ENCODE measurements at regions not wholly inside any gene's neighbourhood (a gene's known extent, or its start where the extent isn't known, plus 50 kb on each side); places are given as distances from the start of the nearest gene placed in this dataset.

DNA sequence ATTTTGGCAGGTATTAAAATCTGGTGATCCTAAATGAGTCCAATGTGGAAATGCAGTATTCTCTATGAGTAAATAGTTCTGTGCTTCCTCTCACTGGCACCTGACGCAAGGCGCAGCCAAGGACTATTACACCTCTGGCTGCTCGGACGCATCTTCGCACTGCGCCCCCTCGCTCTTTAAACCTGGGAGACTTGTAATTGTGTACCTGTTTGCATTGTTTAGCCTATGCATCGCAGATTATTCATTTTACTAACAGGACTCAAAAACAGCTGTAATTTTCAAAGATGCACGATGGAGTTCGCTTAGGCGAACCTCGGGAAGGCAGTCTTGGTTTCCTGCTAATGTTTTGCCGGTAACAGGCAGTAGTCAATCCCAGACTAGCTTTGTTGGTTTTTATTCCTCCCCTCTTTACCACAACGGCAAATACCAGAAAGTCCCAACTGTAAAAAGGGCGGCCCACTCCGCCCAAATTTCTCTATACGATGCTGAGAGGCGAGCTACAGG is 113.2 kb downstream of the KCNRG start:
- TF ChIP-seq, protein P1, sequence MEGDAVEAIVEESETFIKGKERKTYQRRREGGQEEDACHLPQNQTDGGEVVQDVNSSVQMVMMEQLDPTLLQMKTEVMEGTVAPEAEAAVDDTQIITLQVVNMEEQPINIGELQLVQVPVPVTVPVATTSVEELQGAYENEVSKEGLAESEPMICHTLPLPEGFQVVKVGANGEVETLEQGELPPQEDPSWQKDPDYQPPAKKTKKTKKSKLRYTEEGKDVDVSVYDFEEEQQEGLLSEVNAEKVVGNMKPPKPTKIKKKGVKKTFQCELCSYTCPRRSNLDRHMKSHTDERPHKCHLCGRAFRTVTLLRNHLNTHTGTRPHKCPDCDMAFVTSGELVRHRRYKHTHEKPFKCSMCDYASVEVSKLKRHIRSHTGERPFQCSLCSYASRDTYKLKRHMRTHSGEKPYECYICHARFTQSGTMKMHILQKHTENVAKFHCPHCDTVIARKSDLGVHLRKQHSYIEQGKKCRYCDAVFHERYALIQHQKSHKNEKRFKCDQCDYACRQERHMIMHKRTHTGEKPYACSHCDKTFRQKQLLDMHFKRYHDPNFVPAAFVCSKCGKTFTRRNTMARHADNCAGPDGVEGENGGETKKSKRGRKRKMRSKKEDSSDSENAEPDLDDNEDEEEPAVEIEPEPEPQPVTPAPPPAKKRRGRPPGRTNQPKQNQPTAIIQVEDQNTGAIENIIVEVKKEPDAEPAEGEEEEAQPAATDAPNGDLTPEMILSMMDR (IDR thresholded peaks at IDR 0.05; ENCODE audit: low read depth, low read length): no peak
- DNase-seq (ENCODE audit: low read depth in 2 of 2): no peak
- H3K4me3 ChIP-seq (replicated peaks in 1 of 2; ENCODE audit: low read depth in 2 of 2, low read length in 2 of 2): no peak overlapping the region

DNA sequence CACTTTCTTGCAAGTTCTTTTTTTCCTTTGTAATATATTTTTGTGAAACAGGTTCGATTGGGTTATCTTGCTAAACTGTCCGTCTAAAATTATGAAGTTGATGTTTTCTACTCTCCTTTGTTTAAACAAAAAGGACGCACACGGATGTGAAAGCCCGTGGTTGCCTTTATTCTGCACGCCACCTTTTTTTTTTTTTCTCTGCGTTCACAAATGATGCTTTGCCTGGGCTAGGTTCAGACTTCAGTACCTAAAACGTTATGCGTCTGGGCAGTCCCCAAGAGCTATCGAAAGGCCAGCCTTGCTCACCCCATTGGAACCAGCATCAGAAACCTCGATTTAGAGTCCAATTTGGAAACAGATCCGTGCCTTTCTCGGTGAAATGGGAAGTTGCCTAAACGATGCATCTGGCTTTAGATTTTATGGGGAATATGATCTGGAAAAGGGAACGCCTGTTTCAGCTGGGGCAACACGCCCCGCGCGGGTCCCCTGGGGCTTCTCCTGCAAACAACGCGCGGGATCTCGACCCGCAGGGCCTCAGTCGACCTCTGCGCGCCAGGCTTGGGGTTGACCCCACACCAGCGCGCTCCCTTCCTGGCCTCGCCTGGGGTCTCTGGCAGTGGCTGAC is 113.9 kb downstream of the KCNRG start:
- TF ChIP-seq, protein P1 (IDR thresholded peaks at IDR 0.05; ENCODE audit: low read depth, low read length): no peak
- H3K4me3 ChIP-seq (replicated peaks in 1 of 2; ENCODE audit: low read depth in 2 of 2, low read length in 2 of 2): peak overlapping the region; percentile 43 to 54
- no peak for DNase-seq (ENCODE audit: low read depth in 2 of 2)

DNA sequence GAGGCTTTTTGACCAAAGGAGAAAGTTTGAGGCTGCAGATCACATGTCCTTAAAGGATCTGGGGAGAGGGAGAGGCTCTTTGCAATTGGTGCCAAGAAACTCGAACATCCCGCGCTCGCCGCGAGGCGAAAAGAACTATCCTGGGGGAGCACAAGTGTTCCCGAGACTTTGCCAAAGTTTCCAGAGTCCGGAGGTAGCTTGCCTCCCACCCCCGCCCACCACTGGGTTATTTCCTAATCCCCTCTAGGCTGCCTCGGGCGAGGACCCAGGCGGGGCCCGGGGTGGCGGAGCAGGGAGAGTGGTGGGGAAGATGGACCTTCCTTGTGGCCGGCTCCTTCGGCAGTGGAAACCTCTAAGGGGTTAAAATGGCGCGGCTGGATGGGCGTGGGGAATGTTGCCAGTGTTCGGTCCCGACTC is 114.5 kb downstream of the KCNRG start:
- peak overlapping the region; percentile 43 to 54 for H3K4me3 ChIP-seq (replicated peaks in 1 of 2; ENCODE audit: low read depth in 2 of 2, low read length in 2 of 2)
- TF ChIP-seq, protein P1 (IDR thresholded peaks at IDR 0.05; ENCODE audit: low read depth, low read length): no peak
- DNase-seq (ENCODE audit: low read depth in 2 of 2): peak in 1 of 2 donors; percentile 35

DNA sequence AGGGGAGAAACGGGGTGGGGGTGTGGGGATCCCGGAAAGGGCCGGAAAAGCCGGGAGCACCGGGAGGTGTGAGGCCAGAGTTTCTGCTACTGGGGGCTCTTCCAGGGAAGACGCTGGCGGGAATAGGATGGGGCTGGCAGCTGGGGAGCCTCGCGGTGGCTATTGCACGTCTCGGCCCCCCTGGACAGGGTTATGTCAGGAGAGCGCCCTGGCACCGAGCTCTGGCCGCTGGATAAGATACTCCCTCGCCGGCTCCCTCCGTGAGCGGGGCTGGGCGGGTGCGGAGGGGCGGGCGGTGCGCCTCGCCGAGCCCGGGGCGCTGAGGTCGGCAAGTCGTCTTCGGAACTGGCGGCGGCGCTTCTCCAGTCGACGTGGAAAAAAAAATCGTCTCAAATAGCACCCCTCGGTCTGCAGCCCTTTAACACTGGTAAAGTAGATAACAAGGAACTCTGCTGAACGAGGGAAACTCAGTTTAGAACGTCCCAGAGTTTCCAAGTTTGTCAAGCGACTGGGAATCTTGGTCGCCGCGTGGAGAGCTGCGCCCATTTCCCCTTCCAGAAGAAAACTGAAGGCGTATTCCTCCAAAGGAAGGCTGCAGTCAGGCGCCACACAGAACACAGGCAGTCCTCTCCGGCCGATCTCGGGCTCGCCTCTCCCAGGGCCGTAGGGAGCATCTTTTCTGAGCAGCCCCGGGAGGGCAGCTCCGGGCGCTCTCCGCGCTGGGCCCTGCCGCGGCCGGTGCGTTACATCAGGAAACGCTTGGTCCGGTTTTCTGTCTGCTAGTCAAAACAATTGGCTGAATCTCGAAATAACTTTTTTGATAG is 115.1 kb downstream of the KCNRG start:
- TF ChIP-seq, protein P1 (IDR thresholded peaks at IDR 0.05; ENCODE audit: low read depth, low read length): no peak
- H3K4me3 ChIP-seq (replicated peaks in 1 of 2; ENCODE audit: low read depth in 2 of 2, low read length in 2 of 2): peak overlapping the region; percentile 43 to 54
- DNase-seq (ENCODE audit: low read depth in 2 of 2): peak; percentile 59 to 82

DNA sequence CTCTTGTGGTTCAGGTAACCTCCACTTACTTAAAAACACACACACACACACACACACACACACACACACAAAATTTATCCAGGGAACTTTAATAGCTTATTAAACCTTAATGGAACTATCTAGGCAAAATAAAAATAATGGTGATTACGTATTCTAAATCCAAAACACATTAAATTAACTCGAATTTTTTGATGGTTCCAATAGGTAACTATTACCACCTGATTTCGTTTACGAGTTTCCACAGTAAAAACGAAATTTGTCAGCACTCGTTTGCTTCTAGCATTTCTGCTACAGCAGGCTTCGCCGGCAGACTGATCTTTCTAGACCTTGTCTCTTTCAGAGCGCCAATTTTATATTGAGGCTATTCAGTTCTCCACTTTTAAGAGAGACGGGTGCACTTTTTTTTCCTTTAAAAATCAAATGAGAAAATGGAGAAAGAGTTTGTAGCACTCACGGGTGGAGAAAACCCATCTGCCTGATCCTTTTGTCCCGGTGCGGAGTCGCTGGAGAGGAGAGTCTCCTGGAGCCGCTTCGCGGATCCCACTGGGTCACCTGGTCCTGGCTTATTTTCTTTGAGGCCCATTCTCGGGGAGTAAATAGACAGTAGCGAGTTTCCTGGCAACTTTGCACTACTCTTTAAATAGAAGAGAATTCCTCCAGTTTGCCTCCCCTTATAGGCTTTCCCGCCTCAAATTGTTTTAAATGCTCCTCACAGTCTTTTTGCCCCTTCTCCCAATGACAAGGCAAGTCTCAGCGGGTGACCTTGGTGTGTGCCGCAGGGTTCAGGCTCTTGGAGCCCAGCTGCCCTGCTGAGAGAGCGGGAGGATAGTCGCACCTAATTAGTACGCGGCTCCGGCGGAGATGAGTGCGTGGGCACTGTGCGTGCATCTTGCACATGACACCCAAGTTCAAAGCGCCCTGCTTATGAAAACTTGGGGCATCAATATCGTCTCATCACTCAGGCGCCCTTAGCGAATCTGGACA is 117.0 kb downstream of the KCNRG start:
- TF ChIP-seq, protein P1 (IDR thresholded peaks at IDR 0.05; ENCODE audit: low read depth, low read length): no peak
- H3K4me3 ChIP-seq (replicated peaks in 1 of 2; ENCODE audit: low read depth in 2 of 2, low read length in 2 of 2): no peak overlapping the region
- DNase-seq (ENCODE audit: low read depth in 2 of 2): no peak

DNA sequence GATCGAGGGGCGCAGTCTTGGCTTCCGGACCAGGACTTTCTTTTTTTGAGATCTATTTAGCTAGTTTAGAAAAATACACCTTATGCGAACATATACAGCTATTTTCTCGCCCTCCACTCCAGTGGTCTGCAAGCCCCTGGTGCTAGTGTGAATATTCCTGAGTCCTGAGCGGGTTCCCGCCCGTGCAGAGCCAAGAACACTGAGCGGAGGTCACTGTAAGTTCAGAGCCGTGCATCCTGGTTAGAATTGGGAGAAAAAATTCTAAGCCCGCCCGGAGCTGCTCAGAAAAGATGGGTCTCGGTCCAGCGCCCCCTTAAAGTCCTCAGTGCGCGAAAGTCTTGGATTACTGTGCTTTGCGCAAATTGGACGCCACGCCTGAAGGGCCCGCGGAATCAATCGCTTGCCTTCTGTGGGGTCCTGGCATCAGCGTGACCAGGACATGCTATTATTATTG is 117.7 kb downstream of the KCNRG start:
- TF ChIP-seq, protein P1 (IDR thresholded peaks at IDR 0.05; ENCODE audit: low read depth, low read length): no peak
- H3K4me3 ChIP-seq (replicated peaks in 1 of 2; ENCODE audit: low read depth in 2 of 2, low read length in 2 of 2): no peak overlapping the region
- no peak for DNase-seq (ENCODE audit: low read depth in 2 of 2)
